WTC11 (cell line): ENCODE measurements at regions not wholly inside any gene's neighbourhood (a gene's known extent, or its start where the extent isn't known, plus 50 kb on each side); places are given as distances from the start of the nearest gene placed in this dataset.

Experiments used
- ATF2 ChIP-seq: sonication (generic); formaldehyde crosslinking; IDR thresholded peaks from 2 replicates; pipeline ENCODE4 v1.8.1; 2022; ENCODE audit warnings: low read depth, missing genetic modification reagents, borderline replicate concordance
- CREB1 ChIP-seq: sonication (generic); formaldehyde crosslinking; IDR thresholded peaks from 2 replicates; pipeline ENCODE4 v1.8.0; 2023; ENCODE audit warnings: mild to moderate bottlenecking, missing genetic modification reagents
- CREM ChIP-seq: sonication (generic); formaldehyde crosslinking; IDR thresholded peaks from 2 replicates; pipeline ENCODE4 v1.8.1; 2022; ENCODE audit warnings: mild to moderate bottlenecking, missing genetic modification reagents, moderate library complexity
- CTCF ChIP-seq: fragments of 200-600 bp; IDR thresholded peaks from 2 replicates; pipeline ENCODE4 v1.8.0; 2022; ENCODE audit warnings: antibody characterized with exemption
- E2F5 ChIP-seq: sonication (generic); formaldehyde crosslinking; IDR thresholded peaks from 2 replicates; pipeline ENCODE4 v1.8.1; 2022; ENCODE audit warnings: mild to moderate bottlenecking, moderate library complexity, missing genetic modification reagents
- ELF4 ChIP-seq: sonication (generic); formaldehyde crosslinking; IDR thresholded peaks from 2 replicates; pipeline ENCODE4 v1.8.1; 2022; ENCODE audit warnings: low read depth, mild to moderate bottlenecking, moderate library complexity, missing genetic modification reagents
- ERG ChIP-seq: fragments of 250-450 bp; sonication (Bioruptor Pico); IDR thresholded peaks from 2 replicates; pipeline ENCODE4 v1.8.0; 2021; ENCODE audit warnings: mild to moderate bottlenecking
- GTF2I ChIP-seq: fragments of 250-450 bp; sonication (Bioruptor Pico); conservative IDR thresholded peaks from 2 replicates; pipeline ENCODE4 v1.4.0; 2021; ENCODE audit warnings: mild to moderate bottlenecking
- MAX ChIP-seq: sonication (generic); formaldehyde crosslinking; IDR thresholded peaks from 2 replicates; pipeline ENCODE4 v1.8.0; 2022; ENCODE audit warnings: mild to moderate bottlenecking, missing genetic modification reagents
- TP53 ChIP-seq: sonication (generic); formaldehyde crosslinking; IDR thresholded peaks from 2 replicates; pipeline ENCODE4 v1.8.1; 2023; ENCODE audit warnings: mild to moderate bottlenecking, missing genetic modification reagents

GRCh38 chr21:26245428-26245827 lies 74.9 kb upstream of the APP start:
- no peak for TF ChIP-seq ATF2 (CRISPR knock-in tag)
- no peak for TF ChIP-seq CTCF
- TF ChIP-seq ELF4 (CRISPR knock-in tag): no peak
- no peak for TF ChIP-seq CREB1
- no peak for TF ChIP-seq ERG (CRISPR knock-in tag)
- TF ChIP-seq TP53 (CRISPR knock-in tag): no peak
- TF ChIP-seq CREM (CRISPR knock-in tag): no peak
- TF ChIP-seq E2F5 (CRISPR knock-in tag): no peak
- no peak for TF ChIP-seq GTF2I (CRISPR knock-in tag)
- no peak for TF ChIP-seq MAX (CRISPR knock-in tag)
